H1 (cell line): ENCODE measurements at regions not wholly inside any gene's neighbourhood (a gene's known extent, or its start where the extent isn't known, plus 50 kb on each side); places are given as distances from the start of the nearest gene placed in this dataset.

Source experiments
- RBBP5 ChIP-seq: IDR thresholded peaks from 2 replicates; pipeline ENCODE4 v1.7.1; 2012; ENCODE audit warnings: low read depth, mild to moderate bottlenecking, inconsistent platforms, low read length, moderate library complexity, borderline replicate concordance

DNA sequence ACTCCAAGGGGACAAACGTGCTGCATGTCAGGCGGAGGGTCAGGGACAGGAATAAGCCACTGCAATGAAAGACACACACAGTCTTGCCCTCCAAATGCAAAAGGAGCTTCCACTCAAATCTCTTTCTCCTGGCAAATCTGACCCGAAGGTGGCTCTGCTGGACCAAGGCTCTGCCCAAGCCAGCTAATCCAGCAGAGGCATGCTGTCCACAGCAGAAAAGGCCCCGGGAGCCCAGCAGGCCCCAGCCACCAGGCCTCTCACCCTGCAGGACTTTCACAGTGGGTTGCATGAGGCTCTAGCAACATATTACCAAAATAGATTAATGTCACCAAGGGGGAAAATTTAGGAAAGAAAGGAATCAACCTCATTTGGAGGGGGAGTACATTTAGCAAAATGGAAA lies 628.6 kb downstream of the BCOR start (continued):
- no peak for TF ChIP-seq RBBP5
